Retinal pigment epithelial cell (primary cell): ENCODE measurements at regions not wholly inside any gene's neighbourhood (a gene's known extent, or its start where the extent isn't known, plus 50 kb on each side); places are given as distances from the start of the nearest gene placed in this dataset.

Experiments
- DNase-seq: peaks from one replicate; pipeline ENCODE4 v3.0.0-alpha.2; 2010; ENCODE audit warnings: low read depth
- H3K4me3 ChIP-seq: 2 replicates; pipeline ENCODE4 v1.5.1; 2011; ENCODE audit warnings: mild to moderate bottlenecking, low read length, control low read depth, moderate library complexity
- CTCF ChIP-seq: conservative IDR thresholded peaks from 2 replicates; pipeline ENCODE4 v1.5.1; 2011; ENCODE audit warnings: low read depth, low read length, control low read depth, inconsistent platforms

- peak; percentile 37 for DNase-seq
- TF ChIP-seq CTCF: no peak
- H3K4me3 ChIP-seq: no peak overlapping the region
Measured at GRCh38 chr5:43773478-43773844, 170.5 kb downstream of the NNT start.

- no peak for TF ChIP-seq CTCF
- no peak overlapping the region for H3K4me3 ChIP-seq
Measured at GRCh38 chr5:43772764-43773477, 169.9 kb downstream of the NNT start.

GRCh38 chr5:43772458-43772763 is 169.4 kb downstream of the NNT start:
- H3K4me3 ChIP-seq: no peak overlapping the region
- no peak for DNase-seq
- TF ChIP-seq CTCF: no peak

More at GRCh38 chr5:43772764-43773477, 169.9 kb downstream of the NNT start:
- peak; percentile 12 for DNase-seq

GRCh38 chr5:43771611-43772031 is 168.6 kb downstream of the NNT start:
- no peak for TF ChIP-seq CTCF
- DNase-seq: no peak
- no peak overlapping the region for H3K4me3 ChIP-seq

GRCh38 chr5:43769571-43770355 is 166.8 kb downstream of the NNT start:
- no peak overlapping the region for H3K4me3 ChIP-seq
- no peak for TF ChIP-seq CTCF
- no peak for DNase-seq
